K562 (cell line): ENCODE measurements at regions not wholly inside any gene's neighbourhood (a gene's known extent, or its start where the extent isn't known, plus 50 kb on each side); places are given as distances from the start of the nearest gene placed in this dataset.

ENCODE experiments used
- ATAC-seq: fragments of 200-7000 bp; cut with Tn5 transposase; 3 replicates; pipeline ENCODE4 v1.9.1; 2020; ENCODE audit warnings: moderate library complexity
- BruUV-seq: library from RNA; stranded (reverse); fragments of 400-500 nt; replicated peaks from 2 replicates; lab custom pipeline; 2021; lab: Mats Ljungman, UMichigan
- CTCF ChIA-PET: fragments of 300-600 bp; formaldehyde crosslinking; extraction: SDS; loops from one replicate; lab custom pipeline; 2021; ENCODE audit warnings: low intra/inter-chr PET ratio; lab: Yijun Ruan, JAX
- POLR2A ChIA-PET: fragments of 300-600, 350-650 bp; sonication (Branson Sonifier 250); formaldehyde crosslinking; extraction: SDS; loops from one replicate; lab custom pipeline; 2021; ENCODE audit warnings: antibody characterized with exemption, inconsistent platforms; lab: Yijun Ruan, JAX
- DNase-seq, 4 experiments: peaks; one replicate each; pipeline versions ENCODE4 v3.0.0 to v3.0.0-alpha.2; 2011 to 2018; ENCODE audit warnings: low spot score in 3 of 4, mixed read lengths in 3 of 4; ENCODE audit errors: extremely low read depth in 1 of 4
- FAIRE-seq: peaks from 2 replicates; lab custom pipeline; 2011; peaks lifted over from hg19 to GRCh38; lab: Jason Lieb, UNC
- H2AFZ ChIP-seq: 2 replicates; pipeline ENCODE4 v1.6.0; 2011; ENCODE audit warnings: low read depth, low read length, control low read depth, inconsistent platforms
- H3K27ac ChIP-seq: fragments of 200-600 bp; 3 replicates; pipeline ENCODE4 v1.8.0; 2011; ENCODE audit warnings: low read depth, mild to moderate bottlenecking, control low read depth, inconsistent platforms, low read length, moderate library complexity, mixed read lengths; ENCODE audit errors: extremely low read depth
- H3K27me3 ChIP-seq, 2 experiments: fragments of 300-600 bp in 1 of 2; 2 replicates in 1 of 2; 3 replicates in 1 of 2; pipeline versions ENCODE4 v1.6.0 to v1.8.0; 2011; ENCODE audit warnings: inconsistent platforms in 2 of 2, low read length in 2 of 2, mild to moderate bottlenecking in 1 of 2, mixed read lengths in 1 of 2, moderate library complexity in 1 of 2; ENCODE audit not compliant: control insufficient read depth in 2 of 2, insufficient read depth in 2 of 2
- H3K36me3 ChIP-seq: fragments of 300-600 bp; 3 replicates; pipeline ENCODE4 v1.8.0; 2011; ENCODE audit warnings: mild to moderate bottlenecking, low read length, inconsistent platforms; ENCODE audit not compliant: control insufficient read depth, insufficient read depth
- H3K4me1 ChIP-seq, 2 experiments: fragments of 200-600 bp in 1 of 2; replicated peaks in 1 of 2; 2 replicates in 1 of 2; 3 replicates in 1 of 2; pipeline versions ENCODE4 v1.5.1 to v1.8.0; 2011; ENCODE audit warnings: inconsistent platforms in 2 of 2, low read length in 2 of 2, mild to moderate bottlenecking in 1 of 2, mixed read lengths in 1 of 2, moderate library complexity in 1 of 2; ENCODE audit not compliant: control insufficient read depth in 2 of 2, insufficient read depth in 2 of 2
- H3K4me2 ChIP-seq: 2 replicates; pipeline ENCODE4 v1.6.1; 2011; ENCODE audit warnings: low read length, control low read depth, inconsistent platforms, mixed read lengths; ENCODE audit not compliant: insufficient read depth
- H3K4me3 ChIP-seq: fragments of 200-600 bp; sonication (generic), shearing (Covaris generic); 2 replicates; pipeline ENCODE4 v1.5.1; 2016; ENCODE audit warnings: control low read depth, inconsistent platforms
- H3K79me2 ChIP-seq: fragments of 200-600 bp; 3 replicates; pipeline ENCODE4 v1.8.0; 2011; ENCODE audit warnings: low read length, inconsistent platforms; ENCODE audit not compliant: control insufficient read depth, insufficient read depth
- H3K9ac ChIP-seq, 2 experiments: 2 replicates each; pipeline versions ENCODE4 v1.6.0 to v1.6.1; 2011; ENCODE audit warnings: low read depth in 2 of 2, low read length in 2 of 2, control low read depth in 1 of 2, inconsistent platforms in 1 of 2, mild to moderate bottlenecking in 1 of 2, mixed read lengths in 1 of 2; ENCODE audit not compliant: insufficient read depth in 1 of 2
- H3K9me1 ChIP-seq: one replicate; pipeline ENCODE4 v1.6.0; 2011; ENCODE audit warnings: inconsistent platforms, mild to moderate bottlenecking, low read length, moderate library complexity; ENCODE audit not compliant: control insufficient read depth, insufficient read depth
- H3K9me3 ChIP-seq: replicated peaks from 2 replicates; pipeline ENCODE4 v1.5.1; 2011; ENCODE audit warnings: low read depth, low read length, inconsistent platforms; ENCODE audit not compliant: control insufficient read depth, insufficient read depth
- H4K20me1 ChIP-seq: replicated peaks from 2 replicates; pipeline ENCODE4 v1.6.1; 2011; ENCODE audit warnings: low read length, inconsistent platforms, mixed read lengths; ENCODE audit not compliant: control insufficient read depth, insufficient read depth
- ATF7 ChIP-seq: fragments of 450-650 bp; IDR thresholded peaks from 2 replicates; pipeline ENCODE4 v1.7.1; 2014; ENCODE audit warnings: mild to moderate bottlenecking, moderate library complexity
- CTCF ChIP-seq, 3 experiments: IDR thresholded peaks in 2 of 3; conservative IDR thresholded peaks in 1 of 3; 2 replicates each; pipeline ENCODE4 v1.5.1; 2011 to 2012; ENCODE audit warnings: low read length in 3 of 3, mild to moderate bottlenecking in 3 of 3, control low read depth in 2 of 3, improper control_type of control experiment in 1 of 3, inconsistent platforms in 1 of 3, low read depth in 1 of 3, mixed read lengths in 1 of 3, moderate library complexity in 1 of 3; ENCODE audit not compliant: insufficient read depth in 2 of 3
- GATAD2A ChIP-seq: fragments of 450-650 bp; IDR thresholded peaks from 2 replicates; pipeline ENCODE4 v1.6.1; 2017
- ILK ChIP-seq: fragments of 450-650 bp; IDR thresholded peaks from 2 replicates; pipeline ENCODE4 v1.6.1; 2016; ENCODE audit warnings: missing genetic modification characterization, low read depth, mild to moderate bottlenecking, missing compliant biosample characterization, moderate library complexity, borderline replicate concordance
- KDM5B ChIP-seq: fragments of 200-600 bp; sonication (generic); IDR thresholded peaks from 2 replicates; pipeline ENCODE4 v1.6.1; 2012; ENCODE audit warnings: low read depth, mild to moderate bottlenecking, moderate library complexity, low read length, control low read depth, inconsistent platforms; ENCODE audit not compliant: insufficient replicate concordance
- MTF1 ChIP-seq: fragments of 250-450 bp; sonication (Bioruptor Pico); IDR thresholded peaks from 2 replicates; pipeline ENCODE4 v1.9.0; 2021; ENCODE audit warnings: moderate library complexity, mild to moderate bottlenecking, inconsistent platforms, borderline replicate concordance
- NRF1 ChIP-seq, 2 experiments: fragments of 450-650 bp; IDR thresholded peaks in 1 of 2; conservative IDR thresholded peaks in 1 of 2; 2 replicates each; pipeline ENCODE4 v1.6.1; 2014; ENCODE audit warnings: mild to moderate bottlenecking in 2 of 2
- PHB2 ChIP-seq: fragments of 450-650 bp; IDR thresholded peaks from 2 replicates; pipeline ENCODE4 v1.6.1; 2017; ENCODE audit warnings: low read depth
- POLR3A ChIP-seq: IDR thresholded peaks from 2 replicates; pipeline ENCODE4 v1.6.1; 2011; ENCODE audit warnings: borderline replicate concordance, mild to moderate bottlenecking, moderate library complexity; ENCODE audit not compliant: insufficient read length, insufficient read depth; ENCODE audit errors: extremely low read depth
- PRMT5 ChIP-seq: sonication (generic); formaldehyde crosslinking; IDR thresholded peaks from 2 replicates; pipeline ENCODE4 v1.5.0; 2020; ENCODE audit warnings: missing genetic modification reagents
- RBM17 ChIP-seq: fragments of 200-400 bp; formaldehyde crosslinking; IDR thresholded peaks from 2 replicates; pipeline ENCODE4 v1.6.1; 2017; ENCODE audit warnings: low read depth, mild to moderate bottlenecking, low read length, borderline replicate concordance
- RNF219 ChIP-seq: fragments of 250-450 bp; sonication (Bioruptor Pico); IDR thresholded peaks from 2 replicates; pipeline ENCODE4 v1.5.0; 2022; ENCODE audit warnings: mild to moderate bottlenecking
- SNIP1 ChIP-seq: fragments of 450-650 bp; IDR thresholded peaks from 2 replicates; pipeline ENCODE4 v1.7.1; 2017; ENCODE audit warnings: low read depth, mild to moderate bottlenecking
- STAT5A ChIP-seq: IDR thresholded peaks from 2 replicates; pipeline ENCODE4 v1.6.1; 2012; ENCODE audit warnings: low read length, inconsistent platforms, borderline replicate concordance
- STAT6 ChIP-seq: sonication (generic); formaldehyde crosslinking; IDR thresholded peaks from 2 replicates; pipeline ENCODE4 v1.8.1; 2023; ENCODE audit warnings: mild to moderate bottlenecking, missing genetic modification reagents
- ZNF695 ChIP-seq: fragments of 450-650 bp; formaldehyde crosslinking; IDR thresholded peaks from 2 replicates; pipeline ENCODE4 v1.4.0; 2020; ENCODE audit warnings: mild to moderate bottlenecking, moderate library complexity
- ZSCAN32 ChIP-seq: fragments of 450-650 bp; formaldehyde crosslinking; IDR thresholded peaks from 2 replicates; pipeline ENCODE4 v1.4.0; 2020; ENCODE audit warnings: mild to moderate bottlenecking, moderate library complexity
- WGBS: fragments of 100-300 bp; shearing (Covaris generic); methylation state at CpG from one replicate; pipeline ENCODE4 v1.1.6; 2016; ENCODE audit warnings: low coverage, mixed read lengths; ENCODE audit not compliant: insufficient coverage; ENCODE audit errors: missing lambda C conversion rate; 5-methylcytosine and 5-hydroxymethylcytosine counted together
- in situ Hi-C: fragments of 300-500 bp; cut with MboI; formaldehyde crosslinking; loops from 4 replicates; pipeline ENCODE4 v1.15.0; 2018; ENCODE audit warnings: inconsistent platforms, mixed read lengths
- intact Hi-C: fragments of 100-400 bp; cut with micrococcal nuclease; formaldehyde crosslinking; loops from 2 replicates; pipeline ENCODE4 v1.14.2; 2022

- WGBS, result 3% methylated on average over 6 of the region's 6 CpGs
- Histone ChIP-seq H3K27me3 (peaks cover 0 to 4% of the 10 kb centered on the region in 2 experiments; a peak in 1 of 5 replicates), H3K9me3 (no peaks in the 10 kb centered on the region), H3K9ac (no peak overlapping the region), H2AFZ (no peak overlapping the region), H3K79me2 (no peaks in the 10 kb centered on the region), H3K4me2 (no peak overlapping the region), H3K4me3 (no peak overlapping the region), H3K36me3 (no peaks in the 10 kb centered on the region), H3K4me1 (no peaks in the 10 kb centered on the region), H3K9me1 (no peaks in the 10 kb centered on the region), H4K20me1 (0 out of 2 replicates have a peak, but pooled peaks cover 9% of the 10 kb centered on the region), H3K27ac (no peak overlapping the region)
- intact Hi-C loops, result no loop called here
- in situ Hi-C loops, result no loop called here
- POLR2A ChIA-PET, result no interaction called here
- TF ChIP-seq ZNF695, result no peak
- no peak for TF ChIP-seq KDM5B
- no peak for TF ChIP-seq PHB2
- no peak for TF ChIP-seq POLR3A
- TF ChIP-seq ATF7, result no peak
- no peak for TF ChIP-seq STAT6 (CRISPR knock-in tag)
- TF ChIP-seq ILK, result no peak
- no peak for TF ChIP-seq MTF1 (CRISPR knock-in tag)
- no peak for TF ChIP-seq RNF219 (CRISPR knock-in tag)
- no peak for TF ChIP-seq RBM17
- no peak for TF ChIP-seq ZSCAN32 (CRISPR knock-in tag)
- no peak for TF ChIP-seq NRF1 (conservative IDR thresholded peaks at IDR 0.05 in 1 of 2, IDR thresholded peaks at IDR 0.05 in 1 of 2)
- TF ChIP-seq STAT5A, result no peak
- no peak for TF ChIP-seq SNIP1
- no peak for TF ChIP-seq CTCF (IDR thresholded peaks at IDR 0.05 in 2 of 3, conservative IDR thresholded peaks at IDR 0.05 in 1 of 3; ENCODE audit: insufficient read depth in 2 of 3, low read depth in 1 of 3, low read length in 3 of 3)
- no peak for TF ChIP-seq PRMT5 (CRISPR knock-in tag)
- TF ChIP-seq GATAD2A, result no peak
- DNase-seq (no peak), FAIRE-seq (no peak), ATAC-seq (no peak)
- CTCF ChIA-PET, result no interaction called here
- BruUV-seq, result no TSS peak
Measured at GRCh38 chr12:5097786-5098185, 54.1 kb downstream of the KCNA5 start.
